ENCODE measurements at regions not wholly inside any gene's neighbourhood (a gene's known extent, or its start where the extent isn't known, plus 50 kb on each side); places are given as distances from the start of the nearest gene placed in this dataset.

- no peak overlapping the region for H3K27ac ChIP-seq
- H3K36me3 ChIP-seq, result no peaks in the 10 kb centered on the region
- no peak for DNase-seq
- no peak overlapping the region for H3K4me3 ChIP-seq
- H3K4me1 ChIP-seq, result no peaks in the 10 kb centered on the region
- intact Hi-C loops (cut with DNase I; ENCODE audit: low total_unique reads), result loop anchor here (10.0 kb wide), 1 partner anchor 110 kb away; no protein-coding TSS in a partner anchor
- no peaks in the 10 kb centered on the region for H3K27me3 ChIP-seq
- TF ChIP-seq POLR2A (IDR thresholded peaks at IDR 0.05) (no peak), CTCF (IDR thresholded peaks at IDR 0.05) (no peak)
- H3K9me3 ChIP-seq, result no peaks in the 10 kb centered on the region
These were observed 144.1 kb downstream of the BBOX1 start for GRCh38 chr11:27184458-27185312.

GRCh38 chr11:27183672-27184457, 143.2 kb downstream of the BBOX1 start:
- Histone ChIP-seq H3K27me3 (no peaks in the 10 kb centered on the region), H3K27ac (no peak overlapping the region), H3K9me3 (no peaks in the 10 kb centered on the region), H3K4me3 (no peak overlapping the region), H3K4me1 (no peaks in the 10 kb centered on the region), H3K36me3 (no peaks in the 10 kb centered on the region)
- intact Hi-C loops (cut with DNase I; ENCODE audit: low total_unique reads), result loop anchor here (10.0 kb wide), 1 partner anchor 111 kb away; no protein-coding TSS in a partner anchor
- TF ChIP-seq CTCF (IDR thresholded peaks at IDR 0.05), result peak; percentile 77 to 82 (median 79)
- TF ChIP-seq POLR2A (IDR thresholded peaks at IDR 0.05), result no peak
- DNase-seq, result peak; percentile 37 to 70

- H3K9me3 ChIP-seq, result no peaks in the 10 kb centered on the region
- H3K27ac ChIP-seq, result no peak overlapping the region
- intact Hi-C loops (cut with DNase I; ENCODE audit: low total_unique reads), result no loop called here
- H3K4me3 ChIP-seq, result no peak overlapping the region
- H3K36me3 ChIP-seq, result no peaks in the 10 kb centered on the region
- TF ChIP-seq CTCF (IDR thresholded peaks at IDR 0.05) (no peak), POLR2A (IDR thresholded peaks at IDR 0.05) (no peak)
- no peaks in the 10 kb centered on the region for H3K4me1 ChIP-seq
- DNase-seq, result no peak
- H3K27me3 ChIP-seq, result no peaks in the 10 kb centered on the region
These were observed 138.7 kb downstream of the BBOX1 start for GRCh38 chr11:27179334-27179733.

- no peaks in the 10 kb centered on the region for H3K9me3 ChIP-seq
- DNase-seq, result no peak
- no peaks in the 10 kb centered on the region for H3K36me3 ChIP-seq
- H3K27ac ChIP-seq, result no peak overlapping the region
- no peak for TF ChIP-seq CTCF (IDR thresholded peaks at IDR 0.05)
- no peak for TF ChIP-seq POLR2A (IDR thresholded peaks at IDR 0.05)
- intact Hi-C loops (cut with DNase I; ENCODE audit: low total_unique reads), result no loop called here
- H3K27me3 ChIP-seq, result no peaks in the 10 kb centered on the region
- no peak overlapping the region for H3K4me3 ChIP-seq
- H3K4me1 ChIP-seq, result no peaks in the 10 kb centered on the region
These were observed 138.2 kb downstream of the BBOX1 start for GRCh38 chr11:27178859-27179258.

Data from uterus (tissue), 3 donors.